SW 1271 (cell line): ENCODE measurements at regions not wholly inside any gene's neighbourhood (a gene's known extent, or its start where the extent isn't known, plus 50 kb on each side); places are given as distances from the start of the nearest gene placed in this dataset.
"Not testable (repeated sequence)": the region's sequence is repeated elsewhere in the genome, so short reads cannot be mapped to it uniquely, and the experiment has no call there.

ENCODE experiments used
- DNase-seq, 2 experiments: peaks; one replicate each; lab custom pipeline; 2025; lab: John Stamatoyannopoulos, UW

- DNase-seq, result no peak
Measured at GRCh38 chr6:6978731-6979130, 129.0 kb upstream of the RREB1 start.

GRCh38 chr6:6980999-6981597 is 126.7 kb upstream of the RREB1 start:
- no peak for DNase-seq

DNA sequence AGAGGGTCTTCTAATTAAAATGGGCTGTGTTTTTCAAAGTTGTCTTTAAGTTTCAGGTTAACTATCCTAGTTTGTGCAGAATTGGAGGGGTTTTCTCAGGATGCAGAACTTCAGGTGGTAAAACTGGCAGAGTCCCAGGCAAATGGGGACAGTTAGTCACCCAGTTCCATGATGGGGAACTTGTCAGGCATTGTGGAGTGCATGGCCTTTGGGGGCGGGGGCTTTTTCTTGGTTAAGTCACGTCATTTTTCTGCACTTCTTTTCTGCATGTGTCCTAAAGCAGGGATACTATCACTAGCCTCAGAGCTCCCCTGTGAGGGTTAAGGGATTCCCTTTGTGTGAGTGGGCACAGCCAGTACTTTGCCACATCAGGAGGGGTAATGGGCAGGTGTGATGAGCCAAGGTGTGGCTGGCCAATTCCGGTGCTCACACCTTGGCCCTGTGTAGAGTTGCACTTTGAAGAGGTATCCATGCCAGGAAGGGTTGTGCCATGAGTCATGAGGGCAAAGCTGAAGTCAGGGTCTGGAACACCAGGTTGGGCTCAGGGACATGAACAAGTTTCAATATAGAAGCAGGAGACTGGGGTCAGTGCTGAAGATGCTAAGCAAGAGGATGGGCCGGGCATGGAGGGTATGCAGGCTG is 126.0 kb upstream of the RREB1 start:
- DNase-seq, result no peak

- no peak for DNase-seq
Measured at GRCh38 chr6:6982663-6983062, 125.1 kb upstream of the RREB1 start.

DNA sequence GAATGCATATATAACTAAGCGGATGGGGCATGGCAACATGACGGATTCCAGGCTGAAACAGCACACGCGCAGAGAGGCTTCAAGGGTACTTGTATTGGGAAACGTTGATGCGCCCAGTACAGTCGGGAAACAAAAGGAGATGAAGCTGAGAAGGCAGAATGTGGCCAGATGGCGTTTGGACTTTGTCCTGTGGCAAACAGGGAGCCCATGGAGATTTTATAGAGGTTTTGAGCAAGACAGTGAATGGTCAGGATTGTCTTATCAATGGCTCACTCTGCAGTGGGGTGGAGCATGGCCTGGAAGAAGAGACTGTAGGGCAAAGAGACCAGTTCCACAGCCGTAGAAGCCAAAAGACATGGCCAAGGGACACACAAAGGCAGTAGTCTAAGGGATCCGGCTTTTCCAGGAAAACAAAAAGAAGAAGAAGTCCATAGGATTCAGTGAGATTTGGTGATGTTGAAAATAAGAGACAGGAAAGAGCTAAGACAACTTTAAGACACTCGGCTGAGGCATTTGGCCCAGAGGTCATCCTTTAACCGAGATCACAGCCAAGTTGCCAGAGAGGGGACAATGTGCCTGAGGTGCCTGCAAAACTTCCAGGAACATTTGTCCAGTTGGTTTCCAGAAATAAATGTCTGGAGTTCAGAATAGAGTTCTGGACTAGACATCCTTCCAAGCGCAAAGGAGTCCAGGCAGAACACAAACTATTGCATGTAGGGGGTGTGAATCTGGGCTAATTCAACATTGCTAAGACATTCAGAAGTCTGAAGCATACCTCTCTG is 123.0 kb upstream of the RREB1 start:
- no peak for DNase-seq

- no peak for DNase-seq
Measured at GRCh38 chr6:6986344-6986743, 121.4 kb upstream of the RREB1 start.

GRCh38 chr6:6987749-6988148 is 120.0 kb upstream of the RREB1 start:
- no peak for DNase-seq

DNA sequence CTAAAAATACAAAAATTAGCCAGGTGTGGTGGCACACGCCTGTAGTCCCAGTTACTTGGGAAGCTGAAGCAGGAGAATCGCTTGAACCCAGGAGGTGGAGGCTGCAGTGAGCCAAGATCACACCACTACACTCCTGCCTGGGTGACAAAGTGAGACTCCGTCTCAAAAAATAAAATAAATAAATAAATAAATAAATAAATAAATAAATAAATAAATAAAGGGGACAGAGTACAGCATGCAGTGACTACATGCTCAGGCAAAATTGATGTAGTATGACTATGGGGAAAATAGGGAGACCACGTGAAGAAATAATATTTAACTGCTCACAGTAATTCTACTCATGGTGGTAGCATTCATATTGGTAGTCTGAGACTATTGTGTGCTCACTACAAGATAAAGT is 117.7 kb upstream of the RREB1 start:
- DNase-seq, result not testable (repeated sequence)

- no peak for DNase-seq
Measured at GRCh38 chr6:6993503-6994237, 114.1 kb upstream of the RREB1 start.

DNA sequence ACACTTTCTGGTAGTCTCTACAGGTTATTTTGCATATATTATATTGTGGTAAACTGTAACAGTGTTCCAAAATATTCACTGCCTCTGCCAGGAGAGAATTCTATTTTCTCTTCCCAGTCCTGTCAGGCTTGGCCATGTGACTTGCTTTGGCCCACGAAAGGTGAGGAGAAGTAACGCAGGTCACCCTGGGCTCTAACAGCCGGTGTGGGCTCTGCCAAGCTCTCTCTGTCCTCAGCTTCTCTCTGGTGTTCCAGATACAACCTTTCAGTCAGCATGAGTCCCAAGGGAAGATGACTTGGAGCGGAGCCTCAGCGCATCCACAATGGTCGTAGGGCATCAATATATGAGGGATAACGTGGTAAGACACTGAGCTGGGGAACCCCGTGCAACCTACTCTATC is 113.0 kb upstream of the RREB1 start:
- DNase-seq, result no peak

DNA sequence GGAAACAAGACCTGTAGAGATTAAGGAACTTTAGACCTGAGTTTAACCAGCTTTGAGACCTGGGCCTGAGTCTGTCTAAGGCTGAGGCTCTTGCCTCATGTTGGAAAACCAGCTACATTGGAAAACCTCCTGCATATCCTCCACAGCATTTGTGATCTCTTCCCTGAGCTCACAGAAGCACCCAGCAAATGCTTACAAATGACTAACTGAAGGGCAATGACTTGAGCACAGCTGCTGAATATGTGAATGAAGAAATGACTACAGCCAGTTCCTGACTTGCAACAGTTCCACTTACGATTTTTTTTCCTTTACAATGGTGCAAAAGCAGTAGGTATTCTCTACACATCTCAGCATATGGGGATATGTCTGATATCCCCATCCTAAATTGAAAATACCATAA is 112.4 kb upstream of the RREB1 start:
- no peak for DNase-seq

DNA sequence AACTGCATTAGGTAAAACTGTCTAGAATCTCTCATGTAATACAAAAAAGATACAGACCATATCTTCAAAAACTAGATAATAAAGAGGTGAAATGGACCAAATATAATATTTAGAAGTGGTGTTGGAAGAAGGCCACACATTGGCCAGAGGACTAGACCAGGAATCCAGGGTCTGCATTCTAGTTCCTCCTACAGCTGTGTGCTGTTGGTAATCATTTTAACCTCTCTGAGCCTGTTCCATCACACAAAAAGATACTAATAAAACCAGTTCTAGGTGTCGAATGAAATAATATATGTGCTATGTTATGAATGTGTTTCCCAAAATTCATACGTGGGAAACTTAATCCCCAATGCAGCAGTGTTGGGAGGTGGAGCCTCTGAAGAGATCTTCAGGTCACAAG is 111.6 kb upstream of the RREB1 start:
- DNase-seq, result no peak

DNA sequence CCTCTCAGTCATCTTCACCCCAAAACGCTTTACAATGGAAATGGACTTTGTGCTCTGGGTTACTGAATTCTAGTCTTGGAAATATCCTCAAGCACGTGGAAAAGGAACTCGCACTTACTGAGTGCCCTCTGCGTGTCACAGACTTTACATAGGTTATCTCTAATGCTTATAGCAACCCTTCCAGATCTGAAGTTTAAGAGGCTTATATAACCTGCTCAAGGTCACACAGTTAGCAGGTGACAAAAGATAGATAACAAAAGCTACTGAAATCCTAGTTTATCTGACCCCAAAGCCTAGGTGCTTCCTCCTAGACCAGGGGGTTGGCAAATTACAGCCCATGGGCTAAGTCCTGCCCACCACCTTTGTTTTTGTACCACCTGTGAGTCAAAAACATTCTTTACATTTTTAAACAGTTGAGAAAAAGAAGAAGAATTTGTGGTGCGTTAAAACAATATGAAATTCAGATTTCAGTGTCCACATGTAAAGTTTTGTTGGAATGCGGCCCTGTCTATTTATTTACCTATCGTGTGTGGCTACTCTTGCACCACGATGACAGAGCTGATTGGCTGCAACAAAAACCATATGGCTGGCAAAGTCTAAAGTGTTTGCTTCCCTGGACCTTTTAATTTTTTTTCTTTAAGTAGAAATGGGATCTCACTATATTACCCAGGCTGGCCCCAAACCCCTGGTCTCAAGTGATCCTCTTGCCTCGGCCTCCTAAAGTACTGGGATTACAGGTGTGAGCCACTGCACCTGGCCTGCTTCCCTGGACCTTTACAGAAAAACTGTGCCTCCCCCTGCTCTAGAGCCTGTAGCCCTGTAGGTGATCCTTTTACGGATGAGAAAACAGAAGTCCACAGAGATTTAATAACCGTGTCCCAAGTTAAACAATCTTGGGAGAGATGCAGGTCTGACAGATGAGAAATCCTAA is 110.2 kb upstream of the RREB1 start:
- DNase-seq, result no peak

- no peak for DNase-seq
Measured at GRCh38 chr6:6998194-6998569, 109.6 kb upstream of the RREB1 start.

DNA sequence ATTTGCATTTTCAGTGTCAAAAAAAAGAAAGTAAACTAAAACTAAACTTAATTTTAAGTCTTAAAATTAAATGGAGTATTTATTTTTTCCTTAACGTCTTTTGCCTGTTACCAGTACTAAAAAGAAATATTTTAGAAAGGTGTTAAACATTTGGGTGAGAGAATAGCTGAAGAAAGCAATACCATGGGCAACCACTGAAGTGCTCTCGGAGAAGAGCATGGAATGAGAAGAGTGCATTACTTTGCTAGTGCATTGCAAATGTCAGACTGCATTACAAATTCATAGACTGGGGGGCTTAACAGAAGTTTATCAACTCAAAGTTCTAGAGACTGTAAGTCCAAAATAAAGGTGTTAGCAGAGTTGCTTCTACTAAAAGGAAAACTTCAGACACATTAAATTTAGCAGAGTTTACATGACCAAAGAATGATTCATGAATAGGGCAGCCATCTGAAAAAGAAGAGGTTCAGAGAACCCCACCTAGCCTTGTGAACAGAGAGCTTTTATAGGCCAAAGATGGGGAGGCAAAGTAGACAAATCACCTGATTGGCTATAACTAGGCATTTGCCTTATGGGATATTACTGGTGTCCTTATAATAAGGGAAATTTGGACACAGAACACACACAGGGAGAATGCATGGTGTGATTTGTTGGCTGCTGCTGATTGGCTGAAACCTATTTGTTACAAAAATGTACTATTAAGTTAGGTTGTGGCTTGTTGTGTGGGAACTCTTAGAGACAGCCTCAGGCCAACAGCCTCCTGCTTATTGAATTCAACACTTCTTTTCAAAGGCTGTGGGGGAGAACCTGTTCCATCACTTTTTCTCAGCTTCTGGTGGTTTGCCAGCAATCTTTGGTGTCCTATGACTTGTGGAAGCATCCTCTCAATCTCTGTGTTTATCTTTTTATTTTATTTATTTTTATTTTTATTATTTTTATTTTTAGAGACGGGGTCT is 106.7 kb upstream of the RREB1 start:
- no peak for DNase-seq

GRCh38 chr6:7003041-7003440 is 104.7 kb upstream of the RREB1 start:
- no peak for DNase-seq

DNA sequence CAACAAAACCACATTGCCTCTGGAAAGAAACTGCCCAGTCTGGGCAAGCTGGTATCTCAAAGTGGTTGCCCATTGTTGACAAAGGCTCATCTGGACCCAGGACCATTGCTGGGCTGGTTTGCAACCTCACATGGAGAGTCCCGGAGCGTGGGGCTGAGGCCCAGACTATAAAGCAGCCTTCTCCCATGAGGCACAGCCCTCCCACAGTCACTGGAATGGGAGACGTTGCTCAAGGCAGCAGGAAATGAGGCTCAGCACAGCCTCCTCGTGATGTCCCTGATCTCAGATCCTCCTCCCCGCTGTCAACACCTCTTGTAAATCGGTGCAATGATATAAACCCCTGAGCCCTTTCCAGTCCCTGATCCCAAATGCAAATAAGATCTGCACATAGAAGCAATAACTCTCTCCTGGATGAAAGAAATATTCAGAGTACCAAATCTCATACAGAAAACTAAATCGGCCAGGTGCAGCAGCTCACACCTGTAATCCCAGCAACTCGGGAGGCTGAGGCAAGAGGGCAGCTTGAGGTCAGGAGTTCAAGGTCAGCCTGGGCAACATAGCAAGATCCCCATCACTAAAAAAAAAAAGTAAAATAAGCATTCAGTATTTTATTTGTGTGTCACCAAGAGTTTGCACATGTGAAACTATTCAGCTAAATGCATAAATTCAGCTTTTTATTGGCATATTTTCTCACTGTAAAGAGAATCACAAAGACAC is 103.0 kb upstream of the RREB1 start:
- no peak for DNase-seq

DNA sequence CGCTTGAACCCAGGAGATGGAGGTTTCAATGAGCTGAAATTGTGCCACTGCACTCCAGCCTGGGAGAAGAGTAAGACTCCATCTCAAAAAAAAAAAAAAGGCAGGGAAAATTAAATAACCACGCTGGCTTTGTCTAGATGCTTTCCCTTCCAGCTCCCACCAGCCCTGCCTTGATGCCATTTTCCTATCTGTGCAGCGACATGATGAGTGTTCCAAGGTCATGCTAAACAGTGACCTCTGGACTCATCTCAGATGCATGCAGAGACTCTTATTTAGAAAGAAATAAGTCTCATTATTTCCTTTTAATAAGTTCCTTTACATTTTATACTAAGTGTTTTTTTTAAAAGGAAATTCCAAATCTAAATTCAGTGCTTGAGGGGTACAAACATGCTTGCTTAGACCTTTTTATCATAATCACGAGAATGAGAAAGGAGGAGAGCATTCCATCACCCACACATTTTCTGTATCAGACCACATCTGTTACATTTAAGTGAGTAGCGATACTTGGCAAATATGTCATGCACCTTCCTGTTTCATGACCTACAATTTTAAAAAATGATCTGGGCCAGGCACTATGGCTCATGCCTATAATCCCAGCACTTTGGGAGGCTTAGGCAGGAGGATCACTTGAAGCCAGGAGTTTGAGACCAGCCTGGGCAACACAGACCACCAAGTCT is 101.1 kb upstream of the RREB1 start:
- DNase-seq, result no peak

- DNase-seq, result no peak
Measured at GRCh38 chr6:7008451-7008988, 99.2 kb upstream of the RREB1 start.
